ENCODE measurements at regions not wholly inside any gene's neighbourhood (a gene's known extent, or its start where the extent isn't known, plus 50 kb on each side); places are given as distances from the start of the nearest gene placed in this dataset.

GRCh38 chr3:107978131-107979055 is 112.4 kb downstream of the CD47 start:
- ChIA-PET CTCF (no interaction called here), POLR2A (ENCODE audit: low non-redundant PET) (no interaction called here)
- no peak overlapping the region for H3K27ac ChIP-seq
- TF ChIP-seq CTCF (conservative IDR thresholded peaks at IDR 0.05; ENCODE audit: low read depth), result no peak
- no peak for DNase-seq (ENCODE audit: low spot score)

GRCh38 chr3:107977221-107978130 is 113.4 kb downstream of the CD47 start:
- ChIA-PET CTCF (no interaction called here), POLR2A (ENCODE audit: low non-redundant PET) (no interaction called here)
- DNase-seq (ENCODE audit: low spot score), result no peak

GRCh38 chr3:107976202-107976800 is 114.5 kb downstream of the CD47 start:
- POLR2A ChIA-PET (ENCODE audit: low non-redundant PET), result no interaction called here
- no peak for DNase-seq (ENCODE audit: low spot score)
- no peak overlapping the region for H3K27ac ChIP-seq
- CTCF ChIA-PET, result no interaction called here
- no peak for TF ChIP-seq CTCF (conservative IDR thresholded peaks at IDR 0.05; ENCODE audit: low read depth)

More at GRCh38 chr3:107977221-107978130, 113.4 kb downstream of the CD47 start:
- no peak overlapping the region for H3K27ac ChIP-seq
- no peak for TF ChIP-seq CTCF (conservative IDR thresholded peaks at IDR 0.05; ENCODE audit: low read depth)

GRCh38 chr3:107975529-107976201 is 115.2 kb downstream of the CD47 start:
- TF ChIP-seq CTCF (conservative IDR thresholded peaks at IDR 0.05; ENCODE audit: low read depth), result no peak
- DNase-seq (ENCODE audit: low spot score), result no peak
- POLR2A ChIA-PET (ENCODE audit: low non-redundant PET), result no interaction called here
- CTCF ChIA-PET, result no interaction called here
- no peak overlapping the region for H3K27ac ChIP-seq

GRCh38 chr3:107973961-107974360 is 116.9 kb downstream of the CD47 start:
- no peak for TF ChIP-seq CTCF (conservative IDR thresholded peaks at IDR 0.05; ENCODE audit: low read depth)
- CTCF ChIA-PET, result interaction anchor here (0.6 kb wide), 1 partner anchor 47 kb away, joined by 3 read pairs; no protein-coding TSS in a partner anchor
- H3K27ac ChIP-seq, result no peak overlapping the region
- POLR2A ChIA-PET (ENCODE audit: low non-redundant PET), result no interaction called here
- no peak for DNase-seq (ENCODE audit: low spot score)

- DNase-seq (ENCODE audit: low spot score), result no peak
- TF ChIP-seq CTCF (conservative IDR thresholded peaks at IDR 0.05; ENCODE audit: low read depth), result no peak
- CTCF ChIA-PET, result no interaction called here
- POLR2A ChIA-PET (ENCODE audit: low non-redundant PET), result no interaction called here
- no peak overlapping the region for H3K27ac ChIP-seq
These were observed 117.7 kb downstream of the CD47 start for GRCh38 chr3:107973152-107973551.
